ENCODE measurements at regions not wholly inside any gene's neighbourhood (a gene's known extent, or its start where the extent isn't known, plus 50 kb on each side); places are given as distances from the start of the nearest gene placed in this dataset.

- Histone ChIP-seq H3K36me3 (no peaks in the 10 kb centered on the region), H3K4me1 (no peaks in the 10 kb centered on the region), H3K9ac (ENCODE audit: low read depth in 2 of 2, low read length in 2 of 2) (no peak overlapping the region), H3K27ac (no peak overlapping the region), H3K27me3 (no peaks in the 10 kb centered on the region), H3K9me3 (no peaks in the 10 kb centered on the region), H3K4me3 (no peak overlapping the region)
- intact Hi-C loops (cut with DNase I) = no loop called here
- no peak for DNase-seq
- TF ChIP-seq CTCF (IDR thresholded peaks at IDR 0.05) = no peak
Measured at GRCh38 chr10:25076506-25077177, 60.2 kb downstream of the THNSL1 start.

- Histone ChIP-seq H3K27me3 (no peaks in the 10 kb centered on the region), H3K36me3 (no peaks in the 10 kb centered on the region), H3K9me3 (no peaks in the 10 kb centered on the region), H3K9ac (ENCODE audit: low read depth in 2 of 2, low read length in 2 of 2) (no peak overlapping the region), H3K4me3 (no peak overlapping the region), H3K27ac (no peak overlapping the region), H3K4me1 (no peaks in the 10 kb centered on the region)
- TF ChIP-seq CTCF (IDR thresholded peaks at IDR 0.05) = no peak
- intact Hi-C loops (cut with DNase I) = no loop called here
- peak; percentile 53 for DNase-seq
Measured at GRCh38 chr10:25078658-25079431, 62.4 kb downstream of the THNSL1 start.

- intact Hi-C loops (cut with DNase I) = loop anchor here (5.0 to 10.0 kb wide), 3 partner anchors 54 to 466 kb away; no protein-coding TSS in a partner anchor
- H3K27ac ChIP-seq = no peak overlapping the region
- peak; percentile 92 for DNase-seq
- H3K36me3 ChIP-seq = no peaks in the 10 kb centered on the region
- no peak overlapping the region for H3K4me3 ChIP-seq
- no peak overlapping the region for H3K9ac ChIP-seq (ENCODE audit: low read depth in 2 of 2, low read length in 2 of 2)
- H3K4me1 ChIP-seq = no peaks in the 10 kb centered on the region
- peak; percentile 76 for TF ChIP-seq CTCF (IDR thresholded peaks at IDR 0.05)
- H3K9me3 ChIP-seq = no peaks in the 10 kb centered on the region
- no peaks in the 10 kb centered on the region for H3K27me3 ChIP-seq
Measured at GRCh38 chr10:25080880-25081581, 64.6 kb downstream of the THNSL1 start.

GRCh38 chr10:25082276-25083204, 66.1 kb downstream of the THNSL1 start:
- Histone ChIP-seq H3K27me3 (no peaks in the 10 kb centered on the region), H3K4me1 (no peaks in the 10 kb centered on the region), H3K4me3 (no peak overlapping the region), H3K9ac (ENCODE audit: low read depth in 2 of 2, low read length in 2 of 2) (no peak overlapping the region), H3K27ac (no peak overlapping the region), H3K36me3 (no peaks in the 10 kb centered on the region), H3K9me3 (no peaks in the 10 kb centered on the region)
- no peak for TF ChIP-seq CTCF (IDR thresholded peaks at IDR 0.05)
- intact Hi-C loops (cut with DNase I) = loop anchor here (5.0 to 10.0 kb wide), 3 partner anchors 55 to 468 kb away; no protein-coding TSS in a partner anchor
- DNase-seq = no peak

Measured in colonic mucosa (tissue), 4 donors.